ENCODE measurements at regions not wholly inside any gene's neighbourhood (a gene's known extent, or its start where the extent isn't known, plus 50 kb on each side); places are given as distances from the start of the nearest gene placed in this dataset.

GRCh38 chr10:2963889-2964631 lies 103.3 kb upstream of the PFKP start:
- no peak for TF ChIP-seq CTCF (conservative IDR thresholded peaks at IDR 0.05; ENCODE audit: low read depth in 2 of 2)
- TF ChIP-seq REST (IDR thresholded peaks at IDR 0.05; ENCODE audit: unreplicated experiment), result no peak
- TF ChIP-seq POLR2AphosphoS5 (IDR thresholded peaks at IDR 0.05; ENCODE audit: low read depth), result no peak
- TF ChIP-seq EZH2 (IDR thresholded peaks at IDR 0.05; ENCODE audit: low read depth, unreplicated experiment), result no peak
- no peak for TF ChIP-seq CREB1 (CRISPR knock-in tag; IDR thresholded peaks at IDR 0.05; ENCODE audit: low read depth)
- peak; percentile 96 for TF ChIP-seq NANOG (IDR thresholded peaks at IDR 0.05; ENCODE audit: borderline replicate concordance)
- no peak for TF ChIP-seq EZH2phosphoT487 (IDR thresholded peaks at IDR 0.05; ENCODE audit: unreplicated experiment)
- TF ChIP-seq ZNF331 (CRISPR knock-in tag; IDR thresholded peaks at IDR 0.05; ENCODE audit: low read depth), result no peak
